Right atrium auricular region (tissue), 2 donors: ENCODE measurements at regions not wholly inside any gene's neighbourhood (a gene's known extent, or its start where the extent isn't known, plus 50 kb on each side); places are given as distances from the start of the nearest gene placed in this dataset.
A peak's percentile ranks its signal among the peaks of the same experiment; 100 is the strongest.

Experiments used
- DNase-seq: peaks from one replicate; pipeline ENCODE4 v3.0.0-alpha.2; 2019; ENCODE audit warnings: low spot score
- H3K27ac ChIP-seq, 2 donors: fragments of 200-600 bp; sonication (generic); 1 replicate in 1 of 2; 2 replicates in 1 of 2; pipeline ENCODE4 v1.5.1; 2016 to 2019
- H3K27me3 ChIP-seq, 2 donors: fragments of 200-600 bp; sonication (generic); one replicate each; pipeline versions ENCODE4 v1.5.1 to v1.6.0; 2017 to 2019
- H3K36me3 ChIP-seq: fragments of 200-600 bp; sonication (generic); one replicate; pipeline ENCODE4 v1.5.1; 2016
- H3K4me1 ChIP-seq, 2 donors: fragments of 200-600 bp; sonication (generic); one replicate each; pipeline versions ENCODE4 v1.5.1 to v1.6.0; 2017 to 2019
- H3K4me3 ChIP-seq, 2 donors: fragments of 200-600 bp; sonication (generic); 1 replicate in 1 of 2; 2 replicates in 1 of 2; pipeline ENCODE4 v1.5.1; 2017 to 2019; ENCODE audit warnings: mild to moderate bottlenecking in 1 of 2, moderate library complexity in 1 of 2
- H3K9me3 ChIP-seq, 2 donors: fragments of 200-600 bp; sonication (generic); one replicate each; pipeline ENCODE4 v1.5.1; 2019
- CTCF ChIP-seq, 2 donors: fragments of 200-600 bp; sonication (generic); IDR thresholded peaks; one replicate each; pipeline ENCODE4 v1.5.1; 2019; ENCODE audit warnings: antibody characterized with exemption in 2 of 2

DNA sequence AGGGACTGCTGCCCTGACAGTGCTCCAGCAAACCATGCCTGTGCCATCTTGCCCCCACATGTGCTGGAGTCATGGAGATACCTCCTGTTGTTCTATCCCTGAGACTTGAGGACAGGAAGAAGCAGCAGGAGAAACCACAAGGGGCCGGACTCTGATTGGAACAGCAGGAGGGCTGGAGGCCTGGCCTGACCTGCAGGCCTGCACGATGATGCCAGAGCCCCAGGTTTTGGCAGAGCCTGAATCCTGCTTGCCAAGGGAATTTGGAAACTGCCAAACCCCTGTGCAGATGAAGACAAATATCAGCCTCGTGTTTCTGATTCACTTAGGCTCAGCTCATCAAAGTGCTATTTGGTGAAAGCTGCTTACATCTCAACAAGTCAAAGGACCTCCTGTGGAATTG, 177.6 kb downstream of the MAFB start:
- DNase-seq, result no peak
- Histone ChIP-seq H3K27ac (no peak overlapping the region), H3K9me3 (no peaks in the 10 kb centered on the region), H3K4me3 (no peak overlapping the region), H3K27me3 (no peaks in the 10 kb centered on the region), H3K4me1 (peaks cover 0 to 9% of the 10 kb centered on the region in 2 donors), H3K36me3 (no peaks in the 10 kb centered on the region)
- no peak for TF ChIP-seq CTCF (IDR thresholded peaks at IDR 0.05)

DNA sequence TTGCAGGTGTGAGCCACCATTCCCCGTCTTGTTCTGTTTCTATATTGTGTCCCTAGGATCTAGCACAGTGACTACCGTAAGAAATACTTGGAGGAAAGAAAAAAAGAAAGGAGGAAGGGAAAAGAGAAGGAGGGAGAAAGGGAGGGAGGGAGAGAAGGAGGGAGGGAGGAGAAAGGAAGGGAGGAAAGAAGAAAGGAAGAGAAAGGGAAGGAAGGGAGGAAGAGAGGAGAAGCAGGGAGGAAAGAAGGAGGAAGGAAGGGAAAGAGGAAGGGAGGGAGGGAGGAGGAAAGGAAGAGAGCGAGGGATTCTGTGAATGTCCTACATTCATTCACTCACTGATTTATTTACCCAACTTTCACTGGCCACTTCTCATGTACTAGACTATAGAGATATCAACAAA, 178.4 kb downstream of the MAFB start:
- Histone ChIP-seq H3K27ac (no peak overlapping the region), H3K36me3 (no peaks in the 10 kb centered on the region), H3K27me3 (no peaks in the 10 kb centered on the region), H3K4me1 (peaks cover 0 to 9% of the 10 kb centered on the region in 2 donors), H3K9me3 (no peaks in the 10 kb centered on the region), H3K4me3 (no peak overlapping the region)
- DNase-seq, result no peak
- no peak for TF ChIP-seq CTCF (IDR thresholded peaks at IDR 0.05)

DNA sequence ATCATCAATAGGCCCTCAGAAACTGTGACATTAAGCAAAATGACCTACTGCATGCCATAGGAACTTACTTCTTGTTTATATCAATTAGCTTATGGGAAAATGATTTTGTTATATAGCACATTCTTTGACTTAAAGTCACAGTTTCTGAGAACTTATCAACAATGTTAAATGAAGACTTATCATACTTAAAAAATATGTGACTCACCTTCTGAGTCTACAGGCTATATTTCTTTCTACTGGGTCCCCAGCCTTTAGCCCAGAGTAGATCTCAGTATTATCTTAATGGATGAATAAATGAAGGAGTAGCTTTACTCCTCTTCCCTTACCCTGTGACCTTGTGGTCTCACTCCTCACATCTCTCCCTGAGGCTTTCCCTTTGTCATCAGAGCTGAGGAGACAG, 180.2 kb downstream of the MAFB start:
- TF ChIP-seq CTCF (IDR thresholded peaks at IDR 0.05), result no peak
- Histone ChIP-seq H3K4me1 (peaks cover 0 to 9% of the 10 kb centered on the region in 2 donors), H3K4me3 (no peak overlapping the region), H3K9me3 (no peaks in the 10 kb centered on the region), H3K27ac (no peak overlapping the region), H3K36me3 (no peaks in the 10 kb centered on the region), H3K27me3 (no peaks in the 10 kb centered on the region)
- DNase-seq, result no peak

- Histone ChIP-seq H3K36me3 (no peaks in the 10 kb centered on the region), H3K27ac (no peak overlapping the region), H3K4me1 (peaks cover 0 to 6% of the 10 kb centered on the region in 2 donors)
These were observed 182.5 kb downstream of the MAFB start for GRCh38 chr20:40506537-40506939.

GRCh38 chr20:40503119-40503518, 185.9 kb downstream of the MAFB start:
- H3K4me1 ChIP-seq, result no peaks in the 10 kb centered on the region
- TF ChIP-seq CTCF (IDR thresholded peaks at IDR 0.05), result no peak
- no peak overlapping the region for H3K27ac ChIP-seq
- no peak for DNase-seq
- H3K27me3 ChIP-seq, result no peaks in the 10 kb centered on the region
- H3K4me3 ChIP-seq, result no peak overlapping the region
- H3K36me3 ChIP-seq, result no peaks in the 10 kb centered on the region
- no peaks in the 10 kb centered on the region for H3K9me3 ChIP-seq

More at GRCh38 chr20:40506537-40506939, 182.5 kb downstream of the MAFB start:
- H3K9me3 ChIP-seq, result no peaks in the 10 kb centered on the region
- TF ChIP-seq CTCF (IDR thresholded peaks at IDR 0.05), result no peak
- peak; percentile 97 for DNase-seq
- no peaks in the 10 kb centered on the region for H3K27me3 ChIP-seq
- H3K4me3 ChIP-seq, result no peak overlapping the region

GRCh38 chr20:40502576-40502975, 186.5 kb downstream of the MAFB start:
- H3K4me3 ChIP-seq, result no peak overlapping the region
- no peaks in the 10 kb centered on the region for H3K4me1 ChIP-seq
- no peak overlapping the region for H3K27ac ChIP-seq
- DNase-seq, result no peak
- TF ChIP-seq CTCF (IDR thresholded peaks at IDR 0.05), result no peak
- no peaks in the 10 kb centered on the region for H3K36me3 ChIP-seq
- no peaks in the 10 kb centered on the region for H3K27me3 ChIP-seq
- no peaks in the 10 kb centered on the region for H3K9me3 ChIP-seq
